Neural crest cell (in vitro differentiated cells): ENCODE measurements at regions not wholly inside any gene's neighbourhood (a gene's known extent, or its start where the extent isn't known, plus 50 kb on each side); places are given as distances from the start of the nearest gene placed in this dataset.
"Not testable (repeated sequence)": the region's sequence is repeated elsewhere in the genome, so short reads cannot be mapped to it uniquely, and the experiment has no call there.

Experiments used
- DNase-seq: peaks from one replicate; pipeline ENCODE4 v3.0.0; 2021; ENCODE audit warnings: low read depth, mixed read lengths, low spot score
- H3K27ac Mint-ChIP-seq: one replicate; pipeline ENCODE4 v1.8.0; 2021; ENCODE audit warnings: mild to moderate bottlenecking, mixed read lengths; ENCODE audit not compliant: unreplicated experiment
- H3K27me3 Mint-ChIP-seq: 2 replicates; pipeline ENCODE4 v1.8.0; 2021; ENCODE audit warnings: low read depth, mild to moderate bottlenecking, mixed read lengths
- H3K36me3 Mint-ChIP-seq: 2 replicates; pipeline ENCODE4 v1.8.0; 2021; ENCODE audit warnings: low read depth, mild to moderate bottlenecking, mixed read lengths
- H3K4me1 Mint-ChIP-seq: 2 replicates; pipeline ENCODE4 v1.8.0; 2021; ENCODE audit warnings: mixed read lengths
- H3K4me3 Mint-ChIP-seq: one replicate; pipeline ENCODE4 v1.8.0; 2021; ENCODE audit warnings: mild to moderate bottlenecking, mixed read lengths
- H3K9me3 Mint-ChIP-seq: 2 replicates; pipeline ENCODE4 v1.8.0; 2021; ENCODE audit warnings: mixed read lengths
- TF ChIP-seq, protein P1 (sequence below): fragments of 200-600 bp; sonication (generic); conservative IDR thresholded peaks from 2 replicates; pipeline ENCODE4 v1.5.0; 2021; ENCODE audit warnings: antibody characterized with exemption, mild to moderate bottlenecking

DNA sequence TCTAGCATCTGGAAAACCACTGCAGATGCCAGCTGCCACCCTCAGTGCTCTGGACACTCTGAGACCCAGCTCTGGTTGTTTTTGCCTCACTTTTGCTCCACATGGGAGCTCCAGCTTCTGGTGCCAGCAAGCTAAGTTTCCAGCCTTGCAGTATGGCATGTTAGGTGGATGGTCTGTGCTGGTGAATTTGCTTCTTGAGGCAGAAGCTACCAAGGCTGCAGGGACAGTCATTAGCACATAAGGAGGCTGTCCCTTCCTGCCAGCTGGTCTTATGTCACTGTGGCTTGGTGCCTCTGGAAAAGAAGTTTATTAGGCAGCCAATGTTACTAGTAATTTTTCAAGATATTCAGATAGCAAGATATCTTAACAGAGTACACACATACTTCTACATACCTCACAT lies 64.2 kb upstream of the CSRP2 start:
- H3K27me3 Mint-ChIP-seq = no peaks in the 10 kb centered on the region
- H3K36me3 Mint-ChIP-seq = no peaks in the 10 kb centered on the region
- TF ChIP-seq, protein P1, sequence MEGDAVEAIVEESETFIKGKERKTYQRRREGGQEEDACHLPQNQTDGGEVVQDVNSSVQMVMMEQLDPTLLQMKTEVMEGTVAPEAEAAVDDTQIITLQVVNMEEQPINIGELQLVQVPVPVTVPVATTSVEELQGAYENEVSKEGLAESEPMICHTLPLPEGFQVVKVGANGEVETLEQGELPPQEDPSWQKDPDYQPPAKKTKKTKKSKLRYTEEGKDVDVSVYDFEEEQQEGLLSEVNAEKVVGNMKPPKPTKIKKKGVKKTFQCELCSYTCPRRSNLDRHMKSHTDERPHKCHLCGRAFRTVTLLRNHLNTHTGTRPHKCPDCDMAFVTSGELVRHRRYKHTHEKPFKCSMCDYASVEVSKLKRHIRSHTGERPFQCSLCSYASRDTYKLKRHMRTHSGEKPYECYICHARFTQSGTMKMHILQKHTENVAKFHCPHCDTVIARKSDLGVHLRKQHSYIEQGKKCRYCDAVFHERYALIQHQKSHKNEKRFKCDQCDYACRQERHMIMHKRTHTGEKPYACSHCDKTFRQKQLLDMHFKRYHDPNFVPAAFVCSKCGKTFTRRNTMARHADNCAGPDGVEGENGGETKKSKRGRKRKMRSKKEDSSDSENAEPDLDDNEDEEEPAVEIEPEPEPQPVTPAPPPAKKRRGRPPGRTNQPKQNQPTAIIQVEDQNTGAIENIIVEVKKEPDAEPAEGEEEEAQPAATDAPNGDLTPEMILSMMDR = no peak
- H3K4me3 Mint-ChIP-seq = no peak overlapping the region
- no peaks in the 10 kb centered on the region for H3K4me1 Mint-ChIP-seq
- no peaks in the 10 kb centered on the region for H3K9me3 Mint-ChIP-seq
- DNase-seq = no peak
- H3K27ac Mint-ChIP-seq = no peak overlapping the region

DNA sequence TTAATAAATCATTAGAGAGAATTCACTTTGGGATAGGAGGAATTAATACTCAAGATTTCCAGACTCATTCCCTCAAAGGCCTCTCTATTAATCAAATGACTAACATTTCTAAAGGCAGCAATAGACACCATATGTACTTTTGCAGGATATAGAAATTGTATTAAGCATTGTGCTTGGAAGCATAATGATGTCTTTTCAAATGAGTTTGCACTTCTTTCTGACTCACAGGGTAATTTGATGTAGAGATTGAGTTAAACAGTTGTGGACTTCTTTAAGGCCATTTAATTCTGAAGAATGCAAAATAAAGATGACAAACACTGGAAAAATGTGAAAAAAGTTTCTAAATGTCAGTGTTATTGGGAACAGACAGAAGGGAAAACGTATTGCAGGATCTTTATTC lies 63.4 kb upstream of the CSRP2 start:
- TF ChIP-seq, protein P1 = no peak
- no peaks in the 10 kb centered on the region for H3K9me3 Mint-ChIP-seq
- no peak overlapping the region for H3K4me3 Mint-ChIP-seq
- no peak for DNase-seq
- H3K36me3 Mint-ChIP-seq = no peaks in the 10 kb centered on the region
- no peak overlapping the region for H3K27ac Mint-ChIP-seq
- H3K27me3 Mint-ChIP-seq = no peaks in the 10 kb centered on the region
- H3K4me1 Mint-ChIP-seq = no peaks in the 10 kb centered on the region

GRCh38 chr12:76940671-76941445 lies 62.0 kb upstream of the CSRP2 start:
- no peak overlapping the region for H3K27ac Mint-ChIP-seq

DNA sequence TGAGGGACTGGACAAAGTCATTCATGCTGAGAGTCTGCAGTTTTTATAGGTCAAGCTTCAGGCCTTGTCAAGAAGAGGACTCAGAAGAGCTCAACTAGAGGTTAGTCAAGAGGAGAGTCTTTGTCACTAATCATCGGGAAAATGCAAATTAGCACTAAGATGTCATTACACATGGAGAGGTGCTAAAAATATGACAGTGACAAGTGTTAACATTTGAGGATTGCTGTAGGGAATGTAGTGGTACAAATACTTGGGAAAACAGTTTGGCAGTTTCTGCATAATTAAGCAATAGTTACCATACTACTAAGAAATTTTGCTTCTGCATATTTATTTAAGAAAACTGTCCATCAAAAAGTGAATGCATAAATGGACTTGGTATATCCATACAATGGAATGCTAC lies 60.9 kb upstream of the CSRP2 start:
- H3K27ac Mint-ChIP-seq = no peak overlapping the region
- H3K36me3 Mint-ChIP-seq = no peaks in the 10 kb centered on the region
- TF ChIP-seq, protein P1 = no peak
- H3K4me3 Mint-ChIP-seq = no peak overlapping the region
- no peaks in the 10 kb centered on the region for H3K4me1 Mint-ChIP-seq
- no peaks in the 10 kb centered on the region for H3K9me3 Mint-ChIP-seq
- H3K27me3 Mint-ChIP-seq = no peaks in the 10 kb centered on the region
- no peak for DNase-seq

More at GRCh38 chr12:76940671-76941445, 62.0 kb upstream of the CSRP2 start:
- no peaks in the 10 kb centered on the region for H3K36me3 Mint-ChIP-seq
- H3K9me3 Mint-ChIP-seq = no peaks in the 10 kb centered on the region
- no peaks in the 10 kb centered on the region for H3K4me1 Mint-ChIP-seq
- no peak for DNase-seq
- H3K27me3 Mint-ChIP-seq = no peaks in the 10 kb centered on the region
- TF ChIP-seq, protein P1 = no peak
- H3K4me3 Mint-ChIP-seq = no peak overlapping the region

DNA sequence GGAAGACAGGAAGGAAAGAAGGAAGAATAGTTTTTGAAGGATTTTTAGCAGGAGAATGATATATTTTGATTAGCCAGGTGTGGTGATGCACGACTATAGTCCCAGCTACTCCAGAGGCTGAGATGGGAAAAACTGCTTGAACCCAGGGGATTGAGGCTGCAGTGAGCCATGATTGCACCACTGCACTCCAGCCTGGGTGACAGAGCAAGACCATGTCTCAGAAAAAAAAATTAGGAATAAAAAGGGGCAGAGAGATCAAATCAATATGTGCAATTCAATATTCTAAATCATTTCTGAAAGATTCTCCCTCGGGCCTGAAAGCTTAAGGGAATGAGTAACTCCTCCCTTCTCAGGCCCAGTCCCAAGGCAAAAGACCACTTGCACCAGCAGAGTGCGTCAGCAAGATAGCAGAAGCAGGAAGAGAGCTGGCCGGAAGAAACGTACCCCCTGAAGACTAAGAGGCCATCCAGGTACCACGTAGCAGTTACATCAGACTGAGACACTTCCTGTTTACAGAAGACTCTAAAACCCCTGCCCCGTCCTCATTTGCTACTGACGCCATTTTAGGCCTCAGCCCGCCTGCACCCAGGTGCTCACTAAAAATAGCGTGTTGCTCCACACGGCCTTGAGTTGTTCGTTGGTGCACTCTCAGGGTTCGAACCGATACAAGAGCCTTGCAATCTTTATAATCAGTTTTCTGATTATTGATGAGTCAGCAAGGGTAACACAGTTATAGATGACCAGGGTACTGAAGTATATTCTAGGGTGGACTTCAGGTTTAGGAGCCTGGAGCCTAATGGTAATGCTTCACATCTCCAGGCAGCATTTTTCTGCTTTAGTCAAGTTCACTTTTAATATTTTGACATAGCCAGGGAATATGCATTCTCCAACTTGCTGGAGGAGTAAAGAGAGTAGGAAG lies 57.7 kb upstream of the CSRP2 start:
- no peak overlapping the region for H3K4me3 Mint-ChIP-seq
- H3K9me3 Mint-ChIP-seq = no peaks in the 10 kb centered on the region
- H3K27ac Mint-ChIP-seq = no peak overlapping the region
- no peak for DNase-seq
- H3K36me3 Mint-ChIP-seq = no peaks in the 10 kb centered on the region
- H3K27me3 Mint-ChIP-seq = no peaks in the 10 kb centered on the region
- no peaks in the 10 kb centered on the region for H3K4me1 Mint-ChIP-seq
- TF ChIP-seq, protein P1 = no peak

- H3K27ac Mint-ChIP-seq, DNase-seq, H3K4me1 Mint-ChIP-seq, H3K4me3 Mint-ChIP-seq, H3K27me3 Mint-ChIP-seq, H3K36me3 Mint-ChIP-seq, H3K9me3 Mint-ChIP-seq: not testable (repeated sequence)
These were observed 54.6 kb upstream of the CSRP2 start for GRCh38 chr12:76933392-76933791.
